ENCODE measurements at regions not wholly inside any gene's neighbourhood (a gene's known extent, or its start where the extent isn't known, plus 50 kb on each side); places are given as distances from the start of the nearest gene placed in this dataset.

- H3K27me3 ChIP-seq (replicated peaks in 1 of 7): peaks cover 0 to 10% (median 0%) of the 10 kb centered on the region in 7 donors
- intact Hi-C loops (cut with DNase I; ENCODE audit: low total_unique reads): no loop called here
- no peak overlapping the region for H3K4me3 ChIP-seq
- H3K27ac ChIP-seq: no peak overlapping the region
- peaks cover 0 to 4% (median 0%) of the 10 kb centered on the region in 8 donors for H3K9me3 ChIP-seq
- no peaks in the 10 kb centered on the region for H3K4me1 ChIP-seq
- H3K36me3 ChIP-seq: no peaks in the 10 kb centered on the region
- no peak for DNase-seq
- no peak for TF ChIP-seq POLR2AphosphoS5 (IDR thresholded peaks at IDR 0.05)
- TF ChIP-seq, protein P1, sequence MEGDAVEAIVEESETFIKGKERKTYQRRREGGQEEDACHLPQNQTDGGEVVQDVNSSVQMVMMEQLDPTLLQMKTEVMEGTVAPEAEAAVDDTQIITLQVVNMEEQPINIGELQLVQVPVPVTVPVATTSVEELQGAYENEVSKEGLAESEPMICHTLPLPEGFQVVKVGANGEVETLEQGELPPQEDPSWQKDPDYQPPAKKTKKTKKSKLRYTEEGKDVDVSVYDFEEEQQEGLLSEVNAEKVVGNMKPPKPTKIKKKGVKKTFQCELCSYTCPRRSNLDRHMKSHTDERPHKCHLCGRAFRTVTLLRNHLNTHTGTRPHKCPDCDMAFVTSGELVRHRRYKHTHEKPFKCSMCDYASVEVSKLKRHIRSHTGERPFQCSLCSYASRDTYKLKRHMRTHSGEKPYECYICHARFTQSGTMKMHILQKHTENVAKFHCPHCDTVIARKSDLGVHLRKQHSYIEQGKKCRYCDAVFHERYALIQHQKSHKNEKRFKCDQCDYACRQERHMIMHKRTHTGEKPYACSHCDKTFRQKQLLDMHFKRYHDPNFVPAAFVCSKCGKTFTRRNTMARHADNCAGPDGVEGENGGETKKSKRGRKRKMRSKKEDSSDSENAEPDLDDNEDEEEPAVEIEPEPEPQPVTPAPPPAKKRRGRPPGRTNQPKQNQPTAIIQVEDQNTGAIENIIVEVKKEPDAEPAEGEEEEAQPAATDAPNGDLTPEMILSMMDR (IDR thresholded peaks at IDR 0.05 in 8 of 11, conservative IDR thresholded peaks at IDR 0.05 in 3 of 11): no peak
- no peak for TF ChIP-seq POLR2A (IDR thresholded peaks at IDR 0.05)
- 83 to 93% (median 92%) methylated on average over 4 of the region's 4 CpGs for WGBS, 5 donors
Measured at GRCh38 chr15:94145046-94145445, 86.3 kb upstream of the MCTP2 start.

GRCh38 chr15:94141802-94142201, 89.6 kb upstream of the MCTP2 start:
- intact Hi-C loops (cut with DNase I; ENCODE audit: low total_unique reads): no loop called here
- TF ChIP-seq POLR2AphosphoS5 (IDR thresholded peaks at IDR 0.05) (no peak), POLR2A (IDR thresholded peaks at IDR 0.05) (no peak)
- TF ChIP-seq, protein P1 (IDR thresholded peaks at IDR 0.05 in 8 of 11, conservative IDR thresholded peaks at IDR 0.05 in 3 of 11): no peak
- H3K27ac ChIP-seq: no peak overlapping the region
- H3K4me1 ChIP-seq: no peaks in the 10 kb centered on the region
- 88 to 97% (median 90%) methylated on average over 2 of the region's 2 CpGs for WGBS, 5 donors
- H3K36me3 ChIP-seq: no peaks in the 10 kb centered on the region
- H3K9me3 ChIP-seq: no peaks in the 10 kb centered on the region
- DNase-seq: no peak
- H3K4me3 ChIP-seq: no peak overlapping the region
- H3K27me3 ChIP-seq (replicated peaks in 1 of 7): peaks cover 0 to 10% (median 3%) of the 10 kb centered on the region in 7 donors

DNA sequence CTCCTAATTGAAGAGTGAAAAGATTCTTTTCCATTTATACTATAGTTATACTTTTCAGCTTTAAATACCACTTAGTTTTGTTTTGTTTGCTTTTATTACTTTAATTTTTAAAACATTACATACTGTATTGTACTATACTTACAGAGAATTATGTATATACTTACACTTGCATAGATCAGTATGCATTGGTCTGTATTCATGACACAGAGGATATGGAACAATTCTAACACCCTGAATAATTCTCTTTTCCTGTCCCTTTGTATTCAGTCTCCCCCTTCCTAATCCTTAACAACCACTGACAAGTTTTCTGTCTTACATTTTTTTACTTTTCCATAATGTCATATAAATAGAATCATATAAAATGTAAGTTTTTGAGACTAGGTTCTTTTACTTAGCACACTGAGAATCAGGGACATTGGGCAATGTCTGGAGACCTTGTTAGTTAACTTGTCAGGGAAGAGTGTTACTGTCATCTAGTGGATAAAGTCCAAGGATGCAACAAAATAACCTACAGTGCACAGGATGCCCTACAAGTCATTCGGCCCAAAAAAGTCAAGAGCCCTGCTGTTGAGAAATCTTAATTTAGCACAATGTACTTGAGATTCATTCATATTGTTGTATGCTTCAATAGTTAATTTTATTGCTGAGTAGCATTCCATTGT, 95.7 kb upstream of the MCTP2 start:
- Histone ChIP-seq H3K9me3 (no peaks in the 10 kb centered on the region), H3K27ac (no peak overlapping the region), H3K36me3 (no peaks in the 10 kb centered on the region), H3K27me3 (replicated peaks in 1 of 7) (peaks cover 0 to 21% (median 0%) of the 10 kb centered on the region in 7 donors), H3K4me3 (no peak overlapping the region), H3K4me1 (no peaks in the 10 kb centered on the region)
- intact Hi-C loops (cut with DNase I; ENCODE audit: low total_unique reads): no loop called here
- TF ChIP-seq, protein P1 (IDR thresholded peaks at IDR 0.05 in 8 of 11, conservative IDR thresholded peaks at IDR 0.05 in 3 of 11): no peak
- no peak for TF ChIP-seq POLR2A (IDR thresholded peaks at IDR 0.05)
- TF ChIP-seq POLR2AphosphoS5 (IDR thresholded peaks at IDR 0.05): no peak
- no peak for DNase-seq
- 41 to 66% (median 46%) methylated on average over 1 of the region's 1 CpG for WGBS, 5 donors

GRCh38 chr15:94131875-94132274, 99.5 kb upstream of the MCTP2 start:
- Histone ChIP-seq H3K36me3 (no peaks in the 10 kb centered on the region), H3K27ac (no peak overlapping the region), H3K9me3 (no peaks in the 10 kb centered on the region), H3K4me3 (no peak overlapping the region), H3K27me3 (replicated peaks in 1 of 7) (peaks cover 0 to 18% (median 0%) of the 10 kb centered on the region in 7 donors), H3K4me1 (no peaks in the 10 kb centered on the region)
- no peak for DNase-seq
- intact Hi-C loops (cut with DNase I; ENCODE audit: low total_unique reads): no loop called here
- TF ChIP-seq, protein P1 (IDR thresholded peaks at IDR 0.05 in 8 of 11, conservative IDR thresholded peaks at IDR 0.05 in 3 of 11): no peak
- TF ChIP-seq POLR2A (IDR thresholded peaks at IDR 0.05) (no peak), POLR2AphosphoS5 (IDR thresholded peaks at IDR 0.05) (no peak)

Measured in spleen (tissue), 11 donors.